HG03097 (cell line): ENCODE measurements at regions not wholly inside any gene's neighbourhood (a gene's known extent, or its start where the extent isn't known, plus 50 kb on each side); places are given as distances from the start of the nearest gene placed in this dataset.
A peak's percentile ranks its signal among the peaks of the same experiment; 100 is the strongest.

ENCODE experiments used
- ATAC-seq: cut with Tn5 transposase; IDR thresholded peaks from one replicate; pipeline ENCODE4 v1.9.1; 2021; ENCODE audit not compliant: unreplicated experiment, low FRiP score

DNA sequence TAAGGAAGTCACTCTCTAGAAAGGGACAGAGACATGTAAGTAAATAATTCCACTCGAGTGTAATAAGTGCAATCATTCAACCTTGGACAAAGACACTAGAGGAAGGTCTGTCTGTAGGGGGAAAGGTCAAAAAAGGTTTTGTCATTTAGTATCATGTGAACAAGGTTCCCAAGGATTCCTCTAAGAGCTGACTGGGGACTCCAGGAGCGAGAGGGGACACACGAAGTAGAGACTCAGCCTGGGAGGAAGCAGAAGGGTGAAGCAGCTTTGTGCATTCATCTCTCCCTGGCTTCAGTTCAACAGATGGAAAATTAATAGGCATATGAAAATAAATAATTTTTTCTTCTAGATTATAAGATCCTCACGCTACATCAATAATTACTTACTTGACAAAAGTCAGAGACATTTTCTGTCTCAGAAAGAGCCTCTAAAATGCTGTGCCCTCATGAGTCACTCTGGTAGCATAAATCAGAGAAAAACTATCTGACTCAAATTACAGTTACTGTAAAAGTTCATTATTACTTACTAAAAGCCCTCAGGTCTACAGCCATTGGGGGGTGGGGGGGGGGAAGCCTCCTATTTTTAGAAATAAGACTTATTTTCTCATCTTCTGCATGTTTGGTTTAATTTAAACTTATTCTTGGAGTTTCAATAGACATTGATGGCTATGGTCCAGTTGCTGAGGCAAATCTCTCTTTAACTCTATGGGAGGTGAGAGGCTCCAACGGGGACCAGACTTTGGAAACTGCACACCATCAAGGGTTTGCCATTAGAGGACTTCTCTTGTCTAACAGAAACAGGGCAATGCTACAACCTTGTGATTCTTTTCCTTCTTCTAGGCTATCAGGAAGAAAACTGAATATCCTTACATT, 275.1 kb upstream of the KLF14 start:
- no peak for ATAC-seq

DNA sequence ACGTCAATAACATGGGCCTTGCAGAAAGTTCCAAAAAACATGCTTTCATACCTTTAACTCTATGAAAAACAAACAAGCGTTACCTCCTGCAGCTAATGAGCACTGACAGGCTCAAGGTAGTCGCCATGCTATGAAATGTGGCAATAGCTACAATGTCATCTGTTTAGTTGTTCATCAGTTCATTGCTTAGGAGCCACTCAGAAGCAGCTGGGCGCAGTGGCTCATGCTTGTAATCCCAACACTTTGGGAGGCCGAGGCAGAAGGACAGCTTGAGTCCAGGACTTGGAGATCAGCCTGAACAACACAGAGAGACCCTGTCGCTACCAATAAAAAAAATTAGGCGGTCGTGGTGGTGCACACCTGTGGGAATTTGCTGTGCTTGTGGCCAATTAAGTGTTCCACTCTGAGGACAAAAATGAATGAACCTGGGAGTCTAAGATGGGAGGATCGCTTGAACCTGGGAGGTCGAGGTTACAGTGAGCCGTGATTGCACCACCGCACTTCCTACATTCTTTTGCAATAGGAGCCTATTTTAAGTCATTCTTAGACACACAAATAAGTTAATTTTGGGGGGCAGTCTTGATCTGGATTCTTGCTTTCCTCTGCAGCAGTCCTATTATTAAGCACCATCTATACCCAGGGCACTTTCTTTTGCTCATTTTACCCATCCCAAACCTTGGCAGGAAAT, 276.2 kb upstream of the KLF14 start:
- no peak for ATAC-seq

DNA sequence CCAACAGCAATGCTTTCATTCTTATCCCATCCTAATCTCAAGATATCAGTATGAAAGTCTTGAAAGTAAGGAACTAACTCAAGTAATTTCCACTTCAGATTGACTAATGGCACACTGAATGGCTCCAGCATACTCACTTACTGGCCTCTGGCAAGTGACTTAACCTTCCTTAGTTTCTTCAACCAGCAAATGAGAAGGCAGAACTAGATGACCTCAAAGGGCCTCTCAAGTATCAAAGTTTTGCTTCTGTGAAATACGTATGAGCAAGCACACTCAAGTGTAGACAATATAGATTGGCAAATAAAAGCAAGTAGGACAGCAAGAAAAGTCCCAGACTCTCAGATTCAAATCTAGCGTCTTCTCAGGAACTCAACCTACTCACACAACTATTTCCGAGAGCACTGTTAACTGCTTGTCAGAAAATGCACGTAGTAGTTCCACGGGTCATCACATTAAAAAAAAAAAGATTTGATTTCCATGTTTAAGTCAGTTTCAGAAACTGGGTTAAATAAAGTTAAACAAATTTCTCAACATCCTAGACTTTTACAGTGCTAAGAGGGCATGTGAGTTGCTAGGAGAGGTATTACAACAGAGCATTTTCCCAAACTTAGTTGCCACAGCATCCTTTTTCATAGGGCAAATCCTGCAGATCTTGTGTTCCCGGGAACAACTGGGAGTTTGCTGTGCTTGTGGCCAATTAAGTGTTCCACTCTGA, 276.9 kb upstream of the KLF14 start:
- no peak for ATAC-seq

DNA sequence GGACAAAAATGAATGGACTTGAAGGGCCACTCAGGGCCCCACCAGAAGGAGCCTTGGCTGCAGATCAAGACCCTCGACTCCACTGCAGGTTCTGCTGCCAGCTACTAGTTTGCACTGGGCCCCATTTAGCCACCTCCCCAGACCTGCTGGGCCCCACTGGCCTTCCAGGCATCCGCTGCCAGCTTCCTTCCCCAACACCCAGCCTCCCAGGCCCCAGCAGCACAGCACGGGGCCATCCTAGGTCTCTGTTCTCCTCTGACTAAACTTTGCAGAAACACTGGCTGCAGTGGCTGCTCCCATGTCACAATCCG, 277.4 kb upstream of the KLF14 start:
- no peak for ATAC-seq

DNA sequence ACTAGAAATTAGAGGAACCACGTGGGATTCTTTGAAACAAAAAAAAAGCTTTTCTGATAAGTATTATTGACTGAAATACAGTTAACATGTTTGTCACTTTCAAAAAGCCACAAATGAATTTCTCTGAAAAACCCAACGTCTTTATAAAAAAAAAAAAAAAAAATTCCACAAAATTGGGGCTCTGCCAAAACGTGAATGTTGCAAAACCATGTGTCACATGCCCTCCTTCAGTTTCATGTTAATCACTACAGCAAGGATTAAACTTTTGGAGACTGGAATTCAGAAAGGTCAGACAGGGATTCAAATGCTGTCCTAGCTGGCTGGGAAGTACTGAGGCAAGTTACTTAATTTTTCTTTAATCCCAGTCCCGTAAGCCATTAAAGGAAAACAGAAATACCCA, 278.0 kb upstream of the KLF14 start:
- ATAC-seq = no peak

DNA sequence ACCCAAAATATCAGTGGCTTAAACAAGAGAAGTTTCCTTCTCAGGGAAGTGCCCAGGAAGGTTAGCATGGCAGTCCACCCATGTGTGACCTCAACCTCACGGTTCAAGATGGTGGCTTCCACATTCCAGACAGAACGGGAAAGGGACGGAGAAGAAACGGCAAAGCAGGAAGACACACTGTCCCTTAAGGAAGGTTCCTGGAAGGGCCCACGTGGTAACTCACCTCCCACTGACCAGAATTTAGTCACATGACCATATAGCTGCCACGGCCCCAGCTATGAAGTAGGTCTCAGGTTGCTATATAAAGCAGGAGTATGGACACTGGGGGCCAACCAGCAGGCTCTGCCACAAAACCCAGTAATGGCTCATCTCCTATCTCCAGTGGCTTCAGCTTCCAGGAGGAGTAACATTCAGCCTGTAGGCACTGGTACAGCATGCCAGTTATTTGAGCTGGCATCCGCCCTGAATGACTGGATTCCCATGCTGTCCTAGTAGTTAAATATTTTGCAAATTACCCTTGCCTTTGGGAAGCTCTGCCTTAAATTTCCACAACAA, 278.5 kb upstream of the KLF14 start:
- ATAC-seq = no peak

DNA sequence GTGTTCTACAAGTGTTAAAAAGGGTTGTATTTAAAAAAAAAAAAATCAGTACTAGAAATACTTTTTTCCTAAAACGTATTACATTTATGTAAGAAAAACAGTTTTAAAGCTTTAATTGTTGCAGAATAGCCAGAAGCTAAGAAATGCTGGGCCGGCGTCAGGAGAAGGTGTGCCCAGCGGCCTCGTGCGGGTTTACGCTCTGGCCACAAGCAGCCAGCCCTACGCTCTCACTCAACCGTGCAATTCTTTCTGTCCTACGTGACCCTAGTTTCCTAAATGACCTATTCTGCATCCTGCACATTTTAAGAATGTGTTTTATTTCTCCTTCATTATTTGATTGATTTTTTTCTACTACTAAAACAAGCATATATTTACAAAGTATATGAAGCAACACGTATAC, 279.7 kb upstream of the KLF14 start:
- ATAC-seq = no peak

DNA sequence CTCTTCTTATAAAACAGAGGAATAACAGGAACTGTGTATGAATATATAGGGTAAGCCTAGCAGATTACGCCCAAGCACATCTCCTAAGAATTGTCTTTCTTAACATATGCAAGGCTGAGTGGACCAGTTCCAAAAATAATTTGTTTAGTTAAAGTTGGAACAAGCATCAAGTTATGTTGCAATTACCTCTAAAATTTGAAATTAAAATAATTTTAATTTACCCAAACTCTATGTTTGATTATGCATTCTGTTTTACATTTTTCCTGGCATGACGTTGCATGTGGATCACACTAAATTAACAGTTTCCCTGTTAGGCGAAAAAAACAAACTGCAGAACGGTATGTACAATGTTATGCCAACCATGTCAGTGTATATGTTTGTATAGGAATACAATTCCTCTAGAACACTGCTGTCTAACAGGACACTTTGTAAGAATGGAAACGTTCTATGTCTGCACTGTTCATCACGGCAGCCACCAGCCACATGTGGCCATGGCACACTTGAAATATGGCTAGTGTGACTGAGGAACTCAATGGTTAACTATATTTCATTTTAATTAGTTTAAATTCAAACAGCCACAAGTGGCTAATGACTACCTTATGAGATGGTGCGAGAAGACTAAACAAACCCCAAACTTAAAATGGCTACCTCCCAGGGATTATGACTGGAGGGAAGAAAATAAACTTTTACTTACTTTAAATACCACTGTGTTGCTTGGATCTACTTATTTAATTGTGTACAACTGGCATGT, 281.1 kb upstream of the KLF14 start:
- no peak for ATAC-seq

DNA sequence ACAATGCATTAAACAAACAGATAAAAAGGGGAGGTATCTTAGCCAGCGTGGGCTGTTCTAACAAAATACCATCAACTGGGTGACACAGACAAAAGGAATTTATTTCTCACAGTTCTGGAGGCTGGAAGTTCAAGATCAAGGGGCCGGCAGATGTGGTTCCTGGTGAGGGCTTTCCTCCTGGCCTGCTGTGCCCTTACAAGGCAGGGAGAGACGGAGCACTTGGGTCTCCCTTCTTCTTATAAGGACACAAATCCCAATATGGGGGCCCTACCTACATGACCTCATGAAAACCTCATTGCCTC, 281.6 kb upstream of the KLF14 start:
- no peak for ATAC-seq

DNA sequence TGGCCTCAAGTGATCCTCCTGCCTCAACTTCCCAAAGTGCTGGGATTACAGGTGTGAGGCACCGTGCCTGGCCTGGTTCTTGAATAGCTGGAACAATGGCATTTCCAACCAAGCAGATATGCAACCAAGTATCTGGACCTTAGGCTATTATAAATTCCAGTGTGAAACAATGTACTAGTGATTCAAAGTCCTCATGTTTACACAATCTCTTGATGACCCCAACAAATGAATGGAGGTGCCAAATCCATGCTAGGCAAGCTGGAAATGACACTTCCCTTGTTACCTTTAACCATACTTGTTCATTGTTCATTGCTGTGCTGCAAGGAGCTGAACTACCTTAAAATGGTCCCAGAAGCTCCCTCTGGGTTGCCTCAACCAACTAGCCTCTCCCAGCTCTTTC, 282.2 kb upstream of the KLF14 start:
- no peak for ATAC-seq

DNA sequence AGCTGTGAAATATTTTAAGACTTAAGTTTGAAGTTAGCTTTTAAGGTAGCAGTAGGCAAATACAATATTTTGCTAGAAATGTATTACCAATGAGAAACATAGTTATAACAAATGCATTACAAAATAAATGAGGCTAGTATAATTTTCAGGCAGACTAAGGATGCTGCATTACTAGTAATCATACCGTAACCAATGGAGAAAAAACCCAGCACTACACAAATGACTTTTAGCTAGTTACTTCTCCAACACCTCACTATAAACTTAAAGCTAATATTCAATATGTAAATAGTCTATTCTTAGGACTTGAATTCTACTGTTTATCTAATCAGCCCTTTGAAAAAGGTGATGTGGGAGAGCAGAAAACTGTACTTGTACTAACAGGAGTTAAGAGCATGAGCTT, 285.3 kb upstream of the KLF14 start:
- no peak for ATAC-seq

DNA sequence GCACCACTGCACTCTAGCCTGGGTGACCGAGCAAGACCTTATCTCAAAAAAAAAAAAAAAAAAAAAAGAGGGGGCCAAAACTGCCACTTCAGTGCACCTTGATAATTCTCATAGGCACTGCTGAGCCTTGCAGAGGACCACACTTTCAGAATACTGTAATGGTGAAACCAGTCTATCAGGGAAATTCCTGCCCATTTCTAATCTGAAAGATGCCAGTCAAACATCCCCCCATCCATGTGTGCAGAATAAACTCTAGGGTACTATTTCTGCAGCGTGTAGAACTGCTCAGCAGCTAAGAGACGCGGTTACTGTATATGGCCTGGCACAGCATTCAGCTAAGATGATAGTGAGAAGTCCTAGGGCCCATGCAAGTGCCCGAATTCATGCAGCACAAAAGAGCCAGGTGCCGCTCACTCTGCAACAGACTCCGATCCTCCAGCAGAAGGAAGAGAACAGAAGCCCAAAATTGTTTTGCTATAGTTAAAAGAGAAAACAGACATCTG, 286.8 kb upstream of the KLF14 start:
- peak; percentile 67 for ATAC-seq

DNA sequence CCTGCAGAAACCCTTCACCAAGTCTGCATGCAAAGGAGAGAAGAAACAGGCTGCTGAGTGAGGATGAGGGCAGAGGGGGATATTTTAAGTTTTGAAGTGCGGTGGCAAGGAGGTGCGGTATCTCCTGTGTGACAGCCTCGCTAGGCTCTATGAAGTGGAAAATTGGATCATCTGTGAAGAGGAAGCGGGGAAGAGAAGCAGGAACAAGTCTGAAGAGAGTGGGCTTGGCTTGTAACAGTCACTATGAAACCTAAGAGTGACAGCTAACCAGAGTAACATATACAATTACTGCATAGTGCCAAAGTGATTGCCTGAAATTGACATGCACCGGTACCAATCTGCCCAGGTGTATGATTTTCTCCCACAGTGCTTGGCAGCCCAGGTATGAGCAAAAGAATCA, 287.5 kb upstream of the KLF14 start:
- peak; percentile 41 for ATAC-seq

DNA sequence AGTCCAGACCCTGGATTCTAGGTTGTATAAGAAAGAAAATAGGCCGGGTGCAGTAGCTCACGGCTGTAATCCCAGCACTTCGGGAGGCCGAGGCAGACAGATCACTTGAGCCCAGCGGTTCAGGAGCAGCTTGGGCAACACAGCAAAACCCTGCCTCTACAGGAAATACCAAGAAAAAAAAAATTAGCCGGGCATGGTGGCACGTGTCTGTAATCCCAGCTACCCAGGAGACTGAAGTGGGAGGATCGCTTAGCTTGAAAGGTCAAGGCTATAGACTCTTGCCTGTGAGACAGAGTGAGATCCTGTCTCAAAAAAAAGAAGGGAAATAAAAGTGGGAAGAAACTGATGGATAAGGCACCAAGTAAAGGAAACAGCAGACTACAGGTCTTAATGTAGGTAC, 287.9 kb upstream of the KLF14 start:
- no peak for ATAC-seq

DNA sequence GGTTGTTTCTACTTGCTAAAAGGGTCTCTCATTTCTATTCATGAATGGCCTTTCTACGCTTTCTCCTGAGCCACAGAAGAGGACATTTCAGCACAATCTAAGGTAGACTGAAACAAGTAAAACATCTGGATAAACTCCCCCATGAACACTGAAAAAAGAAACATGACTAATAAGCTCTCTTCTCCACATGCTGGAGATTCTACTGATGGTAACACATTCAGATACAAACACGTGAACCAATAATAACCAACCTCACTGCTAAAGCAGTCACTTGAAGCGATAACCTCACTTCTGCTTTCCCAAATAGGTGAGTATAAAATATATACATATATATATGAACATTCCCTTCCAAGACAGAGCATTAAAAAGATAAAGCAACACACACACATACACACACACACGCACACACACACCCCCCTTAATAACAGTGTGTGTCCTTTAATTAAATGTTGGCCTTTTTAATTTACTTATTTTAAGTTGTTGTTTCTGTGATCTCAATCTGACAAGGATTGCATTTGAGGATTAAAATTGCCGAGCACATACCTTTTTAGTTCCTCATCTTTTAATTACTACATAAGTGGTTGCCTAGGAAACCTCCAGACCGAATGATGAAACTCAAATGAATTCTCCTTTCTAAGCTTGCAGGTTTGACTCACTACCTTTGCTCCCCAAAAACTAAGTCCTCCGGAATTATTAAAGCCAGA, 292.4 kb upstream of the KLF14 start:
- ATAC-seq = no peak

DNA sequence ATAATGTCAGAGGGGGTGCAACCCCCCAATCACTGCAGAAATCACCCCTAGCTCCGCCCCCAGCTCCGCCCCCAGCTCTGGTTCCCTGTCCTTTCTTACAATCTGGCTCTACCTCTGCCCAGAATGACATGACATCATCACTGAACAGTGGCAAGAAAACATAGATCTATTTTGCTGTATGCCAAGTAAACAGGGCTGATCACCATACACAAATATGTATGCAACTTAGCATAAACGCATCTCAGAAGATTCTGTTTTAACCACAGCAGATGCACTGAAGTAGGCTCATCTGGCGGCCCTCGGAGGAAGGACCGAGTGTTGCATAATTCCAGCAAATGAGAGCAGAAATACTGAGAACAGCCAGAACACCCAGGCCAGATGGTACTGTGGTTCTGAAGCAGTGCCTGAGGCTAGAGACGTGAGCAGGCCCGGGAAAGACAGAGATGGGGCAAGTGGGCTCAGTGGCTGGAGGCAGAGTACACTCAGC, 293.3 kb upstream of the KLF14 start:
- no peak for ATAC-seq

DNA sequence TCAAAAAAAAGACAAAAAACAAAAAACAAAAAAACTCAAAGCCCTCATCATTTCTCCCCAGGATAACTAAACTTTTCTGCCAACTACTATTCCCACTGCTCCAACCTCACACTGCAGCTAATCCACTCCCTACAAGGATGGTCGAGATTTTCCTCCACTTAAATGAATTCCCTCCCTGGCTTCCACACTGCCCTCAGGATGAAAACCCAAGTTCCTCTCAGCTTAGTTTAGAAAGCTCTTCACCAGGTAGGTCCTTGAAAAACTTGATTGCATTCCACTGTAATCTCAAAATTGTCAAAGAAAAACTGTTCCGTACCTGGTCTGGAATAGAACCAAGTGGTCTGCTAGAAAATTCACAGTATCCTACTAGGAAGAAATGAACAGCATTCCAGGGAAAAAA, 294.3 kb upstream of the KLF14 start:
- no peak for ATAC-seq

DNA sequence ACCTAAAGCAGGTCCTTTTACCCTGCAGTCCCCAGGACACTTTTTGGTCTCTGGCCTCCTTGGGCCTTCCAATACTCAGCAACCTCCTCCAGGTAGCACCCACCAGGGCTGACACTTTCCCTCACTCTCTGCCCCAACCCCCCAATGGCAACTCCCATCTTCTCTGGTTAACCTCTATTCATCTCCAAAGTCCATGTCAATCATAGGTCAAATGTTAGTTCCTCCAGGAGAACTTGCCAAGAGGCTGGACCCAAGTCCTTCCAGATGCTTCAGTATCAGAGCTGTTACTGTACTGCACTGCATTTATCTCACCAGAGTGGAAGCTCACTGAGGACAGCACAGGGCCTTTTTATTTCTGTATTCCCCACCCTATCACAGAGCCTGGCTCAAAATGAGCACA, 295.0 kb upstream of the KLF14 start:
- ATAC-seq = no peak

DNA sequence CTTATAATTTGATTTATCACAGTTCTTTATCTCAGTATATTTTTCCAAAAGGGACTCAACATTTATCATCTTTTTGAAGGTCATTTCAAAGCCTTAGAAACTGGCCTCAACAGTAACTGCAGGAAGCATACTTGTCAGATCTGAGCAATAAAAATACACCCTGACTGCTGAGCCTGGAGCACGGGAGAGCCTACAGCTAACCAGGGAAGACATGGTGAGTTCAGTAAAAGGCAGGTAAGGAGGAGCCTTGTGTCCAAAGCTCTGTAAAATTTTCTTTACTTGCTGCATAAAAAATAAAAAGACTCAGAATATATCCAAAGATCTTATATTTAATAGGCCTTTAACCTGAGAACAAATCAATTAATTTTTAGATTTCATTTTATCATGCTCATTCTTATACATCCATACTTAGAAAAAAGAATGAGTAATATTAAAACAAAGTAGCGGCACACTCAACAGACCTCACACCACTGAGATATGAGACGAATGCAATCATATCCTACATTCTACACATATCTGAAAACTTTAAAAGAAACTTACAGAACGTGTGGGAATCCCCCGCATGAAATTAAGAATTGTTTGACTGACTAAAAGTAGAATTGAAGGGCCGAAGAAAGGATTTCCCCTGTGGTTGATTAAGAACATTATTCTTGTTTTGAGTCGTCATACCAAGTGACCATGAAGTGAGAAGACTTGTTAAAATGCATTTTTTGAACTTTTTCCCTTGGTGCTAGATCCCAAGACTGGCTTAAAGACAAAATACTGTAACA, 296.4 kb upstream of the MKLN1 start:
- peak; percentile 66 for ATAC-seq
